ENCODE measurements at regions not wholly inside any gene's neighbourhood (a gene's known extent, or its start where the extent isn't known, plus 50 kb on each side); places are given as distances from the start of the nearest gene placed in this dataset.

DNA sequence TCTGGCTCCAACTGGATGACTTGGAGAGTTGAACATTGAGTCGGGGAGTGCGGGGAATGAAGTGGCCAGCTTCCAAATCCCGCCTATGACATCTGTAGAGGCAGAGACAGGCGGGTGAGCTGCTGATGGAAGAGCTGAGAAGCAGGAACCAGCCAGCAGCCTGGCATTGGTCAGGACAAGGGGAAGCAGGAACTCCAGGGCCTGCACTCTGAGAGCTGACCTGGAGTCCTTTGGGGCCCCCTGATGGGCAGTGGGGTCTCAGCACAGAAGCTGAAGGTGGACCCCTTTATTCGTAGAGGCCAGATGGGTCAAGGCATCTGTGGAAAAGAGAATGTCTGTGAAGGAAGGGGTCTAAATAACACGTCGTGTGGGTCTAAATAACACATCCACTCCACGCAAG lies 57.0 kb downstream of the SEC61G start:
- Histone ChIP-seq H2BK120ac (ENCODE audit: insufficient read depth, low read length, poor library complexity) (no peak overlapping the region), H3K9me3 (ENCODE audit: insufficient read depth, low read depth, low read length) (peaks cover 2% of the 10 kb centered on the region), H3K36me3 (ENCODE audit: control insufficient read depth in 1 of 2, insufficient read depth in 2 of 2, low read length in 2 of 2) (no peaks in the 10 kb centered on the region), H3K18ac (ENCODE audit: low read length) (no peak overlapping the region), H3K14ac (ENCODE audit: low read length) (no peak overlapping the region), H4K12ac (ENCODE audit: low read depth, low read length) (no peak overlapping the region), H2BK5ac (ENCODE audit: low read depth, low read length, poor library complexity) (no peak overlapping the region), H4K91ac (ENCODE audit: low read depth, low read length) (no peak overlapping the region), H4K8ac (ENCODE audit: low read depth, low read length) (no peak overlapping the region), H3K4me1 (ENCODE audit: control insufficient read depth in 1 of 2, insufficient read depth in 2 of 2, low read length in 2 of 2) (no peaks in the 10 kb centered on the region), H3K27ac (ENCODE audit: low read depth, low read length) (no peak overlapping the region), H3K9ac (ENCODE audit: low read length) (no peak overlapping the region), H3K79me2 (ENCODE audit: control insufficient read depth, insufficient read depth, low read length, poor library complexity) (no peaks in the 10 kb centered on the region), H3K27me3 (ENCODE audit: insufficient read depth, low read length) (no peaks in the 10 kb centered on the region), H2AK5ac (ENCODE audit: low read length) (no peak overlapping the region), H3K4ac (ENCODE audit: low read depth, low read length) (no peak overlapping the region), H3K79me1 (ENCODE audit: low read length) (no peaks in the 10 kb centered on the region), H2AFZ (ENCODE audit: insufficient read depth, low read length, poor library complexity) (no peak overlapping the region), H3K4me2 (ENCODE audit: low read length) (no peak overlapping the region), H3K23ac (ENCODE audit: low read length) (no peak overlapping the region), H3K4me3 (ENCODE audit: low read depth, low read length) (no peak overlapping the region), H2BK12ac (ENCODE audit: low read length) (no peak overlapping the region)
- no peak for DNase-seq
- WGBS (ENCODE audit: extremely low coverage, insufficient coverage, insufficient read length), result no CpG with 5 or more reads among the region's 8 CpGs

DNA sequence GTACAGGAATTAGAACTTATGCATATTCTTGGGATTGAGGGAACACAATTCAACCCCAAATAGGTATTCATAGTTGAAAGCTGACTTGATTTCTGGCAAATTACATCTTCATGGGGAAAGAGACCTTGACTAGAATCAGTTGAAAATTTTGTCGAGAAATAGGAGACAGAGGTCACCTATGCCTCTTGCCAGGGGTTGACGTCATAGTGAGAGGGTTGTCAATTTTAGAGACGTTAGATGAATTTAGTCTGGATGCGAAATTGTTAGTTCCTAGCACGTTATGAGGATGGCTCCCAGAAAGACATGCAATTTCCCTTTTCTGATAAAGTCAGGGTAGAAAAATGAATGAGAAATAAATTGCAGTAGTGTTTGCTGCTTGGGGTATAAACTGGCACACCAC lies 59.3 kb downstream of the SEC61G start:
- no peak overlapping the region for H3K4me3 ChIP-seq (ENCODE audit: low read depth, low read length)
- no peak overlapping the region for H3K14ac ChIP-seq (ENCODE audit: low read length)

DNA sequence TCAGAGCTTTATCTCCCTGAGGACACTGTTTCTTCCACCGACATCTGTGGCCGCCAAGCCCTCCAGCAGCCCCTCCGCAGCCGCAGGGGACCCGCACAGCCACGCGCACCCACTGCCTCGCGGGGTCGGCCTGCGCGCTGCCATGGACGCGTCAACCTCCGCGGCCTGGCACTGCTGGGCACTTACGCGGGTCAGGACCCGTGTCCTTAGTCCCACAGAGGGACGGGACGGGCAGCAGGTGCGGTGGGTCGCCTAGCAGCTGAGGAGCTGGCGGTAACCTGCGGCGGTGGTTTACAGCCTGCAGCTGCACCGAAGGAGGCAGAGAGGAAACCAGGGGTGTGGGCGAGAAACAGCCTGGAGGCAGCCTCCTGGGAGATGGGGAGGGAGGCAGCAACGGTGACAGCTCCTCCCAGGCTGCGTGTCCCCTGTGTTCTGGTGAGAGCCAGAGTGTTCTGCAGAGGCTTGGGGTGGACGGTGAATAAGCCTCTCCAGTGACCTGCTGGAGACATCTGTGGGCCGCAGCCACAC lies 61.3 kb downstream of the SEC61G start:
- no peak overlapping the region for H2AFZ ChIP-seq (ENCODE audit: insufficient read depth, low read length, poor library complexity)
- no CpG with 5 or more reads among the region's 32 CpGs for WGBS (ENCODE audit: extremely low coverage, insufficient coverage, insufficient read length)

More for the DNA sequence above, 59.3 kb downstream of the SEC61G start:
- Histone ChIP-seq H3K79me2 (ENCODE audit: control insufficient read depth, insufficient read depth, low read length, poor library complexity) (no peaks in the 10 kb centered on the region), H2BK120ac (ENCODE audit: insufficient read depth, low read length, poor library complexity) (no peak overlapping the region), H4K12ac (ENCODE audit: low read depth, low read length) (no peak overlapping the region), H3K4ac (ENCODE audit: low read depth, low read length) (no peak overlapping the region), H4K8ac (ENCODE audit: low read depth, low read length) (no peak overlapping the region), H3K79me1 (ENCODE audit: low read length) (no peaks in the 10 kb centered on the region), H4K91ac (ENCODE audit: low read depth, low read length) (no peak overlapping the region), H2BK12ac (ENCODE audit: low read length) (no peak overlapping the region), H3K4me1 (ENCODE audit: control insufficient read depth in 1 of 2, insufficient read depth in 2 of 2, low read length in 2 of 2) (no peaks in the 10 kb centered on the region), H2AFZ (ENCODE audit: insufficient read depth, low read length, poor library complexity) (no peak overlapping the region), H2AK5ac (ENCODE audit: low read length) (no peak overlapping the region), H3K18ac (ENCODE audit: low read length) (no peak overlapping the region), H3K27ac (ENCODE audit: low read depth, low read length) (no peak overlapping the region), H3K9me3 (ENCODE audit: insufficient read depth, low read depth, low read length) (peaks cover 2% of the 10 kb centered on the region), H3K27me3 (ENCODE audit: insufficient read depth, low read length) (no peaks in the 10 kb centered on the region), H2BK5ac (ENCODE audit: low read depth, low read length, poor library complexity) (no peak overlapping the region), H3K23ac (ENCODE audit: low read length) (no peak overlapping the region), H3K4me2 (ENCODE audit: low read length) (no peak overlapping the region), H3K9ac (ENCODE audit: low read length) (no peak overlapping the region), H3K36me3 (ENCODE audit: control insufficient read depth in 1 of 2, insufficient read depth in 2 of 2, low read length in 2 of 2) (no peaks in the 10 kb centered on the region)
- no peak for DNase-seq
- no CpG with 5 or more reads among the region's 5 CpGs for WGBS (ENCODE audit: extremely low coverage, insufficient coverage, insufficient read length)

DNA sequence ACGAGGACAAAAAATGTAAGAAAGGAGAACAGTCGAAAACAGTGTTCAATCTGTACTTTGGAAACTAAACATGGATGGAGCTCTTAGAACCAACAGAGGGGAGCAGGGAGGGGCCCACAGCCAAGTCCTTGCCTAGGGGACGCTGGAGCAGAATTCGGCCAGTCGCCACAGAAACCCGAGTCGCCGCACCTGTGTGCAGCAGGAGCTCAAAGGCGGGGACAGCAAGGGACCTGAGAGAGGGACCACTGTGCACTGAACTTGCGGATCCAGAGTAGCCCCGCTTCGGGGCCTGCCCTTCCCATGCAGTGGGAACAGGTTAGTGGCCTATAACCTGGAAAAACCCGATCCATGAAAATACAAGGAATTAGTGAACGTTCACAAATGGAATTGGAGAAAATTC lies 68.1 kb downstream of the SEC61G start:
- WGBS (ENCODE audit: extremely low coverage, insufficient coverage, insufficient read length), result no CpG with 5 or more reads among the region's 14 CpGs
- H3K4ac ChIP-seq (ENCODE audit: low read depth, low read length), result no peak overlapping the region
- H4K12ac ChIP-seq (ENCODE audit: low read depth, low read length), result no peak overlapping the region
- H3K9me3 ChIP-seq (ENCODE audit: insufficient read depth, low read depth, low read length), result no peaks in the 10 kb centered on the region
- no peaks in the 10 kb centered on the region for H3K27me3 ChIP-seq (ENCODE audit: insufficient read depth, low read length)
- no peak overlapping the region for H3K4me2 ChIP-seq (ENCODE audit: low read length)
- no peak overlapping the region for H2BK120ac ChIP-seq (ENCODE audit: insufficient read depth, low read length, poor library complexity)
- no peak for DNase-seq
- no peak overlapping the region for H3K9ac ChIP-seq (ENCODE audit: low read length)
- no peaks in the 10 kb centered on the region for H3K4me1 ChIP-seq (ENCODE audit: control insufficient read depth in 1 of 2, insufficient read depth in 2 of 2, low read length in 2 of 2)
- H3K23ac ChIP-seq (ENCODE audit: low read length), result no peak overlapping the region
- no peaks in the 10 kb centered on the region for H3K36me3 ChIP-seq (ENCODE audit: control insufficient read depth in 1 of 2, insufficient read depth in 2 of 2, low read length in 2 of 2)
- no peak overlapping the region for H2BK5ac ChIP-seq (ENCODE audit: low read depth, low read length, poor library complexity)
- H3K14ac ChIP-seq (ENCODE audit: low read length), result no peak overlapping the region
- H4K8ac ChIP-seq (ENCODE audit: low read depth, low read length), result no peak overlapping the region
- H3K18ac ChIP-seq (ENCODE audit: low read length), result no peak overlapping the region
- H3K79me1 ChIP-seq (ENCODE audit: low read length), result no peaks in the 10 kb centered on the region
- H2AFZ ChIP-seq (ENCODE audit: insufficient read depth, low read length, poor library complexity), result no peak overlapping the region
- no peaks in the 10 kb centered on the region for H3K79me2 ChIP-seq (ENCODE audit: control insufficient read depth, insufficient read depth, low read length, poor library complexity)
- H3K4me3 ChIP-seq (ENCODE audit: low read depth, low read length), result no peak overlapping the region
- no peak overlapping the region for H3K27ac ChIP-seq (ENCODE audit: low read depth, low read length)
- H4K91ac ChIP-seq (ENCODE audit: low read depth, low read length), result no peak overlapping the region
- H2AK5ac ChIP-seq (ENCODE audit: low read length), result no peak overlapping the region
- H2BK12ac ChIP-seq (ENCODE audit: low read length), result no peak overlapping the region

More for the DNA sequence above, 61.3 kb downstream of the SEC61G start:
- no peak for DNase-seq
- Histone ChIP-seq H3K36me3 (ENCODE audit: control insufficient read depth in 1 of 2, insufficient read depth in 2 of 2, low read length in 2 of 2) (no peaks in the 10 kb centered on the region), H3K79me1 (ENCODE audit: low read length) (no peaks in the 10 kb centered on the region), H2AK5ac (ENCODE audit: low read length) (no peak overlapping the region), H3K18ac (ENCODE audit: low read length) (no peak overlapping the region), H3K4me1 (ENCODE audit: control insufficient read depth in 1 of 2, insufficient read depth in 2 of 2, low read length in 2 of 2) (no peaks in the 10 kb centered on the region), H4K91ac (ENCODE audit: low read depth, low read length) (no peak overlapping the region), H2BK12ac (ENCODE audit: low read length) (no peak overlapping the region), H3K23ac (ENCODE audit: low read length) (no peak overlapping the region), H4K8ac (ENCODE audit: low read depth, low read length) (no peak overlapping the region), H3K14ac (ENCODE audit: low read length) (no peak overlapping the region), H2BK5ac (ENCODE audit: low read depth, low read length, poor library complexity) (no peak overlapping the region), H3K9me3 (ENCODE audit: insufficient read depth, low read depth, low read length) (peaks cover 2% of the 10 kb centered on the region), H3K27ac (ENCODE audit: low read depth, low read length) (no peak overlapping the region), H2BK120ac (ENCODE audit: insufficient read depth, low read length, poor library complexity) (no peak overlapping the region), H3K4me2 (ENCODE audit: low read length) (no peak overlapping the region), H3K27me3 (ENCODE audit: insufficient read depth, low read length) (no peaks in the 10 kb centered on the region), H3K4me3 (ENCODE audit: low read depth, low read length) (peak overlapping the region; percentile 44), H3K4ac (ENCODE audit: low read depth, low read length) (no peak overlapping the region), H3K79me2 (ENCODE audit: control insufficient read depth, insufficient read depth, low read length, poor library complexity) (no peaks in the 10 kb centered on the region), H4K12ac (ENCODE audit: low read depth, low read length) (no peak overlapping the region), H3K9ac (ENCODE audit: low read length) (no peak overlapping the region)

Data from trophoblast cell (in vitro differentiated cells and primary cell).